Keratinocyte (primary cell): ENCODE measurements at regions not wholly inside any gene's neighbourhood (a gene's known extent, or its start where the extent isn't known, plus 50 kb on each side); places are given as distances from the start of the nearest gene placed in this dataset.

ENCODE experiments used
- DNase-seq: peaks from one replicate; pipeline ENCODE4 v3.0.0-alpha.2; 2011; ENCODE audit warnings: low read depth, missing footprints, low spot score
- FAIRE-seq: peaks from 2 replicates; lab custom pipeline; 2011; peaks lifted over from hg19 to GRCh38; lab: Jason Lieb, UNC
- H2AFZ ChIP-seq: 2 replicates; pipeline ENCODE4 v1.6.0; 2012; ENCODE audit warnings: low read length, control low read depth, inconsistent platforms; ENCODE audit not compliant: control insufficient read depth
- H3K27ac ChIP-seq: 2 replicates; pipeline ENCODE4 v1.5.1; 2011; ENCODE audit warnings: low read length; ENCODE audit not compliant: control insufficient read depth, insufficient read depth
- H3K27me3 ChIP-seq: 3 replicates; pipeline ENCODE4 v1.6.0; 2011; ENCODE audit warnings: low read length; ENCODE audit not compliant: control insufficient read depth, insufficient read depth; ENCODE audit errors: extremely low read depth
- H3K36me3 ChIP-seq, 2 experiments: 2 replicates in 1 of 2; 3 replicates in 1 of 2; pipeline ENCODE4 v1.5.1; 2011; ENCODE audit warnings: low read length in 2 of 2, mild to moderate bottlenecking in 1 of 2; ENCODE audit not compliant: control insufficient read depth in 2 of 2, insufficient read depth in 2 of 2; ENCODE audit errors: extremely low read depth in 1 of 2
- H3K4me1 ChIP-seq: 3 replicates; pipeline ENCODE4 v1.5.1; 2011; ENCODE audit warnings: low read length; ENCODE audit not compliant: control insufficient read depth, insufficient read depth; ENCODE audit errors: extremely low read depth
- H3K4me2 ChIP-seq: 3 replicates; pipeline ENCODE4 v1.6.0; 2011; ENCODE audit warnings: low read depth, low read length; ENCODE audit not compliant: control insufficient read depth, insufficient read depth; ENCODE audit errors: extremely low read depth
- H3K4me3 ChIP-seq, 3 experiments: fragments of 200-600 bp in 1 of 3; sonication (generic) in 1 of 3; 2 replicates in 2 of 3; 3 replicates in 1 of 3; pipeline ENCODE4 v1.5.1; 2011 to 2016; ENCODE audit warnings: low read length in 3 of 3, mild to moderate bottlenecking in 3 of 3, control low read depth in 2 of 3, inconsistent platforms in 1 of 3, low read depth in 1 of 3, mixed read lengths in 1 of 3, mixed run types in 1 of 3, moderate library complexity in 1 of 3; ENCODE audit not compliant: control insufficient read depth in 2 of 3, insufficient read depth in 2 of 3; ENCODE audit errors: extremely low read depth in 1 of 3
- H3K79me2 ChIP-seq: 2 replicates; pipeline ENCODE4 v1.6.0; 2012; ENCODE audit warnings: low read length; ENCODE audit not compliant: control insufficient read depth, insufficient read depth
- H3K9ac ChIP-seq: 3 replicates; pipeline ENCODE4 v1.6.0; 2011; ENCODE audit warnings: low read length; ENCODE audit not compliant: control insufficient read depth, insufficient read depth; ENCODE audit errors: extremely low read depth
- H3K9me1 ChIP-seq: 3 replicates; pipeline ENCODE4 v1.6.0; 2011; ENCODE audit warnings: low read length; ENCODE audit not compliant: control insufficient read depth, insufficient read depth; ENCODE audit errors: extremely low read depth
- H3K9me3 ChIP-seq: 2 replicates; pipeline ENCODE4 v1.5.1; 2012; ENCODE audit warnings: low read depth, low read length; ENCODE audit not compliant: control insufficient read depth
- H4K20me1 ChIP-seq: 3 replicates; pipeline ENCODE4 v1.6.0; 2011; ENCODE audit warnings: low read length; ENCODE audit not compliant: control insufficient read depth, insufficient read depth; ENCODE audit errors: extremely low read depth
- CTCF ChIP-seq, 3 experiments: IDR thresholded peaks in 1 of 3; conservative IDR thresholded peaks in 1 of 3; optimal IDR thresholded peaks in 1 of 3; 2 replicates in 2 of 3; 3 replicates in 1 of 3; pipeline versions ENCODE3 to v1.5.1; 2011; ENCODE audit warnings: low read length in 3 of 3, mild to moderate bottlenecking in 3 of 3, moderate library complexity in 2 of 3, control low read depth in 1 of 3, inconsistent platforms in 1 of 3; ENCODE audit not compliant: insufficient read depth in 2 of 3; ENCODE audit errors: extremely low read depth in 1 of 3
- EZH2 ChIP-seq: IDR thresholded peaks from one replicate; pipeline ENCODE4 v1.6.1; 2012; ENCODE audit warnings: inconsistent platforms, mild to moderate bottlenecking, low read length, moderate library complexity
- dilution Hi-C: fragments of 300-500 bp; cut with MboI; formaldehyde crosslinking; loops from one replicate; pipeline ENCODE4 v1.7.0; 2020; ENCODE audit warnings: low sequenced_read_pairs; ENCODE audit not compliant: extremely low pct_ligation_motif_present

DNA sequence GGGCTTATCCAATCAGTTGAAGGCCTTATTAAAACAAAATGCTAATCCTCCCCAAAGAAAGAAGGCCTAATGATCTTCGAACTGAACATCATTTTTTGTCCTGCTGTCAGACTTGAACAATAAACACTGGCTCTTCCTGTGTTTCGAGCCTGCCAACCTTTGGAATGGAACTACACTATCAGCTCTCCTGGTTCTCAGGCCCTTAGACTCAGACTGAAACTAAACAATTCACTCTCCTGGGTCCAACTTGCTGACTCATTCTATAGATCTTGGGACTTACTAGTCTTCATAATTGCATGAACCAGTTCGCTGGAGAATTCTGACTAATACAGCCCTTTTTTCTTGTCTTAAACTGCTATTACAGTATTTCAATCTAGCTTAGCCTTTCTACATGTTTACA lies 235.2 kb downstream of the LNPK start:
- no peaks in the 10 kb centered on the region for H3K27me3 ChIP-seq
- no peaks in the 10 kb centered on the region for H3K36me3 ChIP-seq
- dilution Hi-C loops, result no loop called here
- H2AFZ ChIP-seq, result no peak overlapping the region
- H3K9me3 ChIP-seq, result no peaks in the 10 kb centered on the region
- no peak overlapping the region for H3K9ac ChIP-seq
- H3K4me1 ChIP-seq, result no peaks in the 10 kb centered on the region
- FAIRE-seq (no peak), DNase-seq (no peak)
- no peak for TF ChIP-seq EZH2
- TF ChIP-seq CTCF (optimal IDR thresholded peaks at IDR 0.05 in 1 of 3, IDR thresholded peaks at IDR 0.05 in 1 of 3, conservative IDR thresholded peaks at IDR 0.05 in 1 of 3; ENCODE audit: extremely low read depth in 1 of 3, insufficient read depth in 2 of 3, low read length in 3 of 3), result no peak
- H3K27ac ChIP-seq, result no peak overlapping the region
- no peak overlapping the region for H3K4me3 ChIP-seq
- H3K79me2 ChIP-seq, result no peaks in the 10 kb centered on the region
- H3K9me1 ChIP-seq, result no peaks in the 10 kb centered on the region
- H3K4me2 ChIP-seq, result no peak overlapping the region
- no peaks in the 10 kb centered on the region for H4K20me1 ChIP-seq

GRCh38 chr2:175755656-175756386 lies 246.2 kb downstream of the LNPK start:
- no peak for FAIRE-seq
- Histone ChIP-seq H3K27me3 (no peaks in the 10 kb centered on the region), H3K9ac (no peak overlapping the region), H3K36me3 (no peaks in the 10 kb centered on the region), H3K27ac (no peak overlapping the region), H3K9me3 (no peaks in the 10 kb centered on the region), H3K4me3 (no peak overlapping the region), H3K79me2 (no peaks in the 10 kb centered on the region), H4K20me1 (no peaks in the 10 kb centered on the region), H3K4me1 (no peaks in the 10 kb centered on the region), H2AFZ (no peak overlapping the region), H3K9me1 (no peaks in the 10 kb centered on the region), H3K4me2 (no peak overlapping the region)
- no peak for DNase-seq
- TF ChIP-seq CTCF (optimal IDR thresholded peaks at IDR 0.05 in 1 of 3, IDR thresholded peaks at IDR 0.05 in 1 of 3, conservative IDR thresholded peaks at IDR 0.05 in 1 of 3; ENCODE audit: extremely low read depth in 1 of 3, insufficient read depth in 2 of 3, low read length in 3 of 3), result no peak
- TF ChIP-seq EZH2, result no peak
- dilution Hi-C loops, result no loop called here
